CD4-positive, alpha-beta T cell treated with Interleukin-15 for 1 hour (primary cell): ENCODE measurements at regions not wholly inside any gene's neighbourhood (a gene's known extent, or its start where the extent isn't known, plus 50 kb on each side); places are given as distances from the start of the nearest gene placed in this dataset.

Experiments
- DNase-seq: peaks from one replicate; pipeline ENCODE4 v3.0.0-alpha.2; 2020

GRCh38 chr15:60217161-60217560 lies 180.6 kb downstream of the ANXA2 start:
- no peak for DNase-seq

- no peak for DNase-seq
Observed at GRCh38 chr15:60218256-60218655, 179.5 kb downstream of the ANXA2 start.

GRCh38 chr15:60219866-60220265 lies 177.9 kb downstream of the ANXA2 start:
- no peak for DNase-seq

- DNase-seq, result no peak
Observed at GRCh38 chr15:60221356-60221755, 176.4 kb downstream of the ANXA2 start.

- no peak for DNase-seq
Observed at GRCh38 chr15:60222404-60222803, 175.4 kb downstream of the ANXA2 start.

GRCh38 chr15:60223176-60223575 lies 174.6 kb downstream of the ANXA2 start:
- no peak for DNase-seq

- no peak for DNase-seq
Observed at GRCh38 chr15:60226924-60227323, 170.9 kb downstream of the ANXA2 start.

- DNase-seq, result no peak
Observed at GRCh38 chr15:60228101-60228500, 169.7 kb downstream of the ANXA2 start.

GRCh38 chr15:60228619-60229018 lies 169.2 kb downstream of the ANXA2 start:
- no peak for DNase-seq

- no peak for DNase-seq
Observed at GRCh38 chr15:60235951-60236710, 161.7 kb downstream of the ANXA2 start.

GRCh38 chr15:60237446-60237845 lies 160.3 kb downstream of the ANXA2 start:
- DNase-seq, result no peak

- DNase-seq, result no peak
Observed at GRCh38 chr15:60243769-60244168, 154.0 kb downstream of the ANXA2 start.

GRCh38 chr15:60244813-60245212 lies 153.0 kb downstream of the ANXA2 start:
- no peak for DNase-seq

- no peak for DNase-seq
Observed at GRCh38 chr15:60250316-60250715, 147.5 kb downstream of the ANXA2 start.

GRCh38 chr15:60251300-60252070 lies 146.3 kb downstream of the ANXA2 start:
- no peak for DNase-seq

- no peak for DNase-seq
Observed at GRCh38 chr15:60254416-60254815, 143.4 kb downstream of the ANXA2 start.

GRCh38 chr15:60255390-60255789 lies 142.4 kb downstream of the ANXA2 start:
- peak; percentile 17 for DNase-seq

- DNase-seq, result no peak
Observed at GRCh38 chr15:60257591-60258159, 140.1 kb downstream of the ANXA2 start.

- DNase-seq, result no peak
Observed at GRCh38 chr15:60259469-60259868, 138.3 kb downstream of the ANXA2 start.

GRCh38 chr15:60264088-60264487 lies 133.7 kb downstream of the ANXA2 start:
- DNase-seq, result no peak

GRCh38 chr15:60264566-60264965 lies 133.2 kb downstream of the ANXA2 start:
- DNase-seq, result no peak

GRCh38 chr15:60265057-60265456 lies 132.7 kb downstream of the ANXA2 start:
- DNase-seq, result no peak

GRCh38 chr15:60272623-60273022 lies 125.2 kb downstream of the ANXA2 start:
- DNase-seq, result no peak

GRCh38 chr15:60275624-60276023 lies 122.2 kb downstream of the ANXA2 start:
- DNase-seq, result no peak
